Activated CD8-positive, alpha-beta T cell treated with anti-CD3 and anti-CD28 coated beads for 36 hours (primary cell): ENCODE measurements at regions not wholly inside any gene's neighbourhood (a gene's known extent, or its start where the extent isn't known, plus 50 kb on each side); places are given as distances from the start of the nearest gene placed in this dataset.

Experiments used
- ATAC-seq: fragments of 200-7000 bp; cut with Tn5 transposase; one replicate; pipeline ENCODE4 v1.10.0; 2021; ENCODE audit warnings: mild to moderate bottlenecking, moderate library complexity
- CTCF ChIA-PET: fragments of 350-600 bp; sonication (Branson Sonifier 250); formaldehyde crosslinking; loops from one replicate; lab custom pipeline; 2021; ENCODE audit warnings: antibody characterized with exemption; lab: Charles Lee
- POLR2A ChIA-PET: fragments of 350-600 bp; sonication (Branson Sonifier 250); formaldehyde crosslinking; loops from one replicate; lab custom pipeline; 2021; ENCODE audit warnings: antibody characterized with exemption; lab: Charles Lee
- DNase-seq: peaks from one replicate; pipeline ENCODE4 v3.0.0-alpha.2; 2020
- H3K27ac Mint-ChIP-seq: one replicate; pipeline ENCODE4 v1.8.0; 2021; ENCODE audit warnings: mild to moderate bottlenecking, mixed read lengths
- H3K27me3 Mint-ChIP-seq: one replicate; pipeline ENCODE4 v1.8.0; 2021; ENCODE audit warnings: mixed read lengths
- H3K36me3 Mint-ChIP-seq: one replicate; pipeline ENCODE4 v1.8.0; 2021; ENCODE audit warnings: low read depth, mixed read lengths
- H3K4me1 Mint-ChIP-seq: one replicate; pipeline ENCODE4 v1.8.0; 2021; ENCODE audit warnings: low read depth, mixed read lengths
- H3K4me3 Mint-ChIP-seq: one replicate; pipeline ENCODE4 v1.8.0; 2021; ENCODE audit warnings: mild to moderate bottlenecking, moderate library complexity, mixed read lengths
- H3K9me3 Mint-ChIP-seq: one replicate; pipeline ENCODE4 v1.8.0; 2021; ENCODE audit warnings: mixed read lengths
- CTCF ChIP-seq: fragments of 200-600 bp; IDR thresholded peaks from one replicate; pipeline ENCODE4 v1.8.0; 2022; ENCODE audit warnings: antibody characterized with exemption, mild to moderate bottlenecking
- intact Hi-C: fragments of 100-400 bp; cut with micrococcal nuclease; formaldehyde crosslinking; loops from one replicate; pipeline ENCODE4 v1.10.0; 2022

- no peaks in the 10 kb centered on the region for H3K9me3 Mint-ChIP-seq
- H3K4me1 Mint-ChIP-seq = no peaks in the 10 kb centered on the region
- H3K27ac Mint-ChIP-seq = no peak overlapping the region
- H3K4me3 Mint-ChIP-seq = no peak overlapping the region
- H3K27me3 Mint-ChIP-seq = peaks cover 3% of the 10 kb centered on the region
- CTCF ChIA-PET = no interaction called here
- DNase-seq (no peak), ATAC-seq (no peak)
- intact Hi-C loops = no loop called here
- POLR2A ChIA-PET = no interaction called here
- H3K36me3 Mint-ChIP-seq = no peaks in the 10 kb centered on the region
- TF ChIP-seq CTCF = no peak
These were observed 241.8 kb downstream of the GAS1 start for GRCh38 chr9:86705490-86705889.

- TF ChIP-seq CTCF = no peak
- ATAC-seq (no peak), DNase-seq (no peak)
- ChIA-PET POLR2A (no interaction called here), CTCF (no interaction called here)
- intact Hi-C loops = no loop called here
- no peak overlapping the region for H3K4me3 Mint-ChIP-seq
- H3K27ac Mint-ChIP-seq = no peak overlapping the region
- peaks cover 3% of the 10 kb centered on the region for H3K27me3 Mint-ChIP-seq
- no peaks in the 10 kb centered on the region for H3K36me3 Mint-ChIP-seq
- no peaks in the 10 kb centered on the region for H3K4me1 Mint-ChIP-seq
- no peaks in the 10 kb centered on the region for H3K9me3 Mint-ChIP-seq
These were observed 244.0 kb downstream of the GAS1 start for GRCh38 chr9:86703346-86703745.

- peaks cover 3% of the 10 kb centered on the region for H3K27me3 Mint-ChIP-seq
- H3K27ac Mint-ChIP-seq = no peak overlapping the region
- no peak for TF ChIP-seq CTCF
- ChIA-PET CTCF (no interaction called here), POLR2A (no interaction called here)
- no peak for ATAC-seq
- no peaks in the 10 kb centered on the region for H3K4me1 Mint-ChIP-seq
- no peaks in the 10 kb centered on the region for H3K36me3 Mint-ChIP-seq
- intact Hi-C loops = no loop called here
- no peak for DNase-seq
- no peak overlapping the region for H3K4me3 Mint-ChIP-seq
- H3K9me3 Mint-ChIP-seq = no peaks in the 10 kb centered on the region
These were observed 246.7 kb downstream of the GAS1 start for GRCh38 chr9:86700629-86701028.

GRCh38 chr9:86697999-86698398 is 249.3 kb downstream of the GAS1 start:
- intact Hi-C loops = no loop called here
- Mint-ChIP-seq H3K4me1 (no peaks in the 10 kb centered on the region), H3K27ac (no peak overlapping the region), H3K36me3 (no peaks in the 10 kb centered on the region), H3K27me3 (peaks cover 5% of the 10 kb centered on the region), H3K4me3 (no peak overlapping the region), H3K9me3 (no peaks in the 10 kb centered on the region)
- POLR2A ChIA-PET = no interaction called here
- no peak for DNase-seq
- ATAC-seq = no peak
- CTCF ChIA-PET = no interaction called here
- TF ChIP-seq CTCF = no peak

GRCh38 chr9:86697213-86697612 is 250.1 kb downstream of the GAS1 start:
- Mint-ChIP-seq H3K27ac (no peak overlapping the region), H3K9me3 (no peaks in the 10 kb centered on the region), H3K36me3 (no peaks in the 10 kb centered on the region), H3K4me1 (no peaks in the 10 kb centered on the region), H3K27me3 (peaks cover 5% of the 10 kb centered on the region), H3K4me3 (no peak overlapping the region)
- TF ChIP-seq CTCF = no peak
- DNase-seq (no peak), ATAC-seq (no peak)
- POLR2A ChIA-PET = no interaction called here
- intact Hi-C loops = no loop called here
- CTCF ChIA-PET = interaction anchor here (1.6 kb wide), 1 partner anchor 11 kb away, joined by 4 read pairs; no protein-coding TSS in a partner anchor
